ENCODE measurements at regions not wholly inside any gene's neighbourhood (a gene's known extent, or its start where the extent isn't known, plus 50 kb on each side); places are given as distances from the start of the nearest gene placed in this dataset.

DNA sequence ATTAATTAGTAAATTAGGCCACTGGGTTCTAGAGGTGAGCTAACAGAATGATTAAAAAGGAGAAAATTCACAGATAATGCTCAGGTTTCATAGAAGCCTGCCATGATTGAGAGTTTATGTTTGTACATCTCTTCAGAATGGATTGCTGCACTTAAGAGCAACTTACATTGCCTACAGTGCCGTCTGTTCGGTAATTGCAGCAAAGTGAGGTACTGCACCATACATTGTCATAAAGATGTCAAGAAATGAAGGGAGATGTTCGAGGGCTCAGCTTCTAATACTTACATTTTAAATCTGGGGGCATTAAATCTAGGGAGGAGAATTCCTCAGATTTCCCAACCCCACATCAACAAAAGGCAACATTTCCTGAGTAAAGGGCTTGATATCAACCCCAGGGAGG is 976.2 kb upstream of the FANCL start:
- Histone ChIP-seq H3K36me3 (ENCODE audit: insufficient read depth, low read length) (no peaks in the 10 kb centered on the region), H3K4me1 (ENCODE audit: insufficient read depth, low read length) (no peaks in the 10 kb centered on the region), H3K27me3 (ENCODE audit: insufficient read depth, low read length) (no peaks in the 10 kb centered on the region), H3K9me3 (ENCODE audit: control insufficient read depth in 1 of 2, low read length in 2 of 2) (no peaks in the 10 kb centered on the region), H3K27ac (ENCODE audit: low read depth, low read length) (no peak overlapping the region), H3K4me3 (ENCODE audit: low read length in 2 of 2) (no peak overlapping the region)
- H3K27me3 Mint-ChIP-seq = no peaks in the 10 kb centered on the region
- peaks cover 0 to 4% (median 0%) of the 10 kb centered on the region in 8 donors for H3K9me3 Mint-ChIP-seq
- H3K4me3 Mint-ChIP-seq = no peak overlapping the region
- no peaks in the 10 kb centered on the region for H3K4me1 Mint-ChIP-seq
- no peaks in the 10 kb centered on the region for H3K36me3 Mint-ChIP-seq
- no peak overlapping the region for H3K27ac Mint-ChIP-seq
- intact Hi-C loops (cut with micrococcal nuclease) = no loop called here
- POLR2A ChIA-PET (ENCODE audit: partially characterized antibody) = no interaction called here
- CTCF ChIA-PET (ENCODE audit: partially characterized antibody) = no interaction called here
- no peak for DNase-seq

DNA sequence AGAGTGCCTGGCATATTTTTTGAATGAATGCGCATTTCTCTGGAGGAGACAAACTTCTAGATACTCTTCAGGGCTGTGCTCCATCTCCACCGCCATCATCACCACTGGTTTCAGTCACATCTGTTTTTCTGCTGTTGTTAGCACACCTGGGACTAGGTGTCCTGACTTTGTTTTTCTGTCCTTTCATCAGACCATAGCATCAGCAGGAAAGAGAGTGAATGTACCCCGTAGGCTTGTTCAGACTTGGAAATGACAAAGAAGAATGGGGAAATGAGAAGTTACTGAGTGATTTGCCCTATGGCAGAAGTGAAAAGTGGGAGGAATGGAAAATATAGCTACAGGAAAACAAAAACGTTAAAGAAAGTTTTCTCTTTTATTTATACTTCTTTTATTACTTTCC is 965.2 kb upstream of the FANCL start:
- no peak overlapping the region for H3K4me3 ChIP-seq (ENCODE audit: low read length in 2 of 2)
- H3K9me3 ChIP-seq (ENCODE audit: control insufficient read depth in 1 of 2, low read length in 2 of 2) = no peaks in the 10 kb centered on the region
- Mint-ChIP-seq H3K4me1 (no peaks in the 10 kb centered on the region), H3K36me3 (no peaks in the 10 kb centered on the region), H3K9me3 (peaks cover 0 to 3% (median 0%) of the 10 kb centered on the region in 8 donors), H3K27ac (no peak overlapping the region), H3K27me3 (no peaks in the 10 kb centered on the region), H3K4me3 (no peak overlapping the region)
- H3K27ac ChIP-seq (ENCODE audit: low read depth, low read length) = no peak overlapping the region
- CTCF ChIA-PET (ENCODE audit: partially characterized antibody) = no interaction called here
- intact Hi-C loops (cut with micrococcal nuclease) = no loop called here
- H3K27me3 ChIP-seq (ENCODE audit: insufficient read depth, low read length) = no peaks in the 10 kb centered on the region
- DNase-seq = no peak
- POLR2A ChIA-PET (ENCODE audit: partially characterized antibody) = no interaction called here
- H3K4me1 ChIP-seq (ENCODE audit: insufficient read depth, low read length) = no peaks in the 10 kb centered on the region
- no peaks in the 10 kb centered on the region for H3K36me3 ChIP-seq (ENCODE audit: insufficient read depth, low read length)

DNA sequence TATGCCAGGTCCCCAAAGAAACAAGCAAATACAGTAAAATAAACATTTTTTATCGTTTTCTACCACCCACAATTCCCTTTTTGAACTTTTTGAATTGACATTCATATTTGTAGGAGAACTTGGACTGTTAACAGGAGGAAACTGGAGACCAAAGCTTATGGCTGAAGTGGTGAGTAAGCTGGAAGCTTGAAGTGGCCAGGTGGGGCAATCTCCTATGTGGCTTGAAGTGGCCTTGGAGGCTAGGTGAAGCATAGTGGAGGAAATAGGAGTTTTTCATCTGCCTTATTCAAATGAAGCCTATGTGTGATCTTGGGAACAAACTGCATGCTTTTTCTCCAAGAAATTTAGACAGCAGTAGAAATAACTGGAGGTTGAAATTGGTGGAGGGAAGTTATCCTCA is 962.9 kb upstream of the FANCL start:
- H3K9me3 Mint-ChIP-seq = peaks cover 0 to 2% (median 0%) of the 10 kb centered on the region in 8 donors
- POLR2A ChIA-PET (ENCODE audit: partially characterized antibody) = no interaction called here
- H3K27me3 Mint-ChIP-seq = no peaks in the 10 kb centered on the region
- no peak overlapping the region for H3K27ac Mint-ChIP-seq
- Histone ChIP-seq H3K27ac (ENCODE audit: low read depth, low read length) (no peak overlapping the region), H3K9me3 (ENCODE audit: control insufficient read depth in 1 of 2, low read length in 2 of 2) (no peaks in the 10 kb centered on the region), H3K36me3 (ENCODE audit: insufficient read depth, low read length) (no peaks in the 10 kb centered on the region), H3K4me3 (ENCODE audit: low read length in 2 of 2) (no peak overlapping the region), H3K27me3 (ENCODE audit: insufficient read depth, low read length) (no peaks in the 10 kb centered on the region), H3K4me1 (ENCODE audit: insufficient read depth, low read length) (no peaks in the 10 kb centered on the region)
- H3K4me3 Mint-ChIP-seq = no peak overlapping the region
- intact Hi-C loops (cut with micrococcal nuclease) = no loop called here
- H3K36me3 Mint-ChIP-seq = no peaks in the 10 kb centered on the region
- DNase-seq = no peak
- CTCF ChIA-PET (ENCODE audit: partially characterized antibody) = no interaction called here
- H3K4me1 Mint-ChIP-seq = no peaks in the 10 kb centered on the region

DNA sequence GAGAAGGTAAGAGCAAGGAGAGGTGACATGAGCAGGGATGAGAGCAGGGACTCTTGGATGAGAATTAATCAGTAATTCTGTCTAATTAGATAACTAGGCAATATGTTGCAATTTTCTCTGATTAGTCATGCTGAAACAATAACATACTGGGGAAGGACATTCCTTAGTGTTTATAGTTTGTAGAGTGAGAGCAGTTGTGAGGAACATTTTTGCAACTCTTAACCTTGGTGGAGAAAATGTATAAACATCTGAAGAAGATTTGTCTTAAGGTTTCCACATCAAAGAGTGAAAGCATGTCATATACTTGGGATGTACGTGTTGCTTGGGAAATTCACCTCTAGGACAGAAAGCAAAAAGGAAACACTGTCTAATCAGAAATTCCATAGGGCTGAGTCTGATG is 955.4 kb upstream of the FANCL start:
- no peaks in the 10 kb centered on the region for H3K4me1 Mint-ChIP-seq
- no peak for DNase-seq
- H3K9me3 Mint-ChIP-seq = peaks cover 2 to 7% (median 5%) of the 10 kb centered on the region in 8 donors

DNA sequence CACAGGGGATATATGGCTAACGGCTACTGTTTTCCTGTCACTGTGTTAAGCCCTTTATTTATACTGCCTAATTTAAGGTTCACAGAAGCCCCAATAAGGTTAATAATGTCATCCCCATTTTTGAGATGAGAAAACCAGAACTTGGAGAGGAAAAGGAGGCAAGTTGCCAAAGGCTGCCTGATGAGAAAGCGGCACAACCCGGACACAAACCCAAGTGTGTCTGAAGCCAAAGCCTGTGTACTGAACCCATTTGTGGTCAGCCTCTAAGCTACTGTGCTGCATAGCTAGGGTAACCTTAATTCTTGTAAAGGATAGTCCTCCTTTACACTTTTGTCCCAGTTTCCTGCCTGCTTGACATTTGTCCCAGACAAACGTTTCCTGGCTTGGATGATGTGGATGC is 954.7 kb upstream of the FANCL start:
- H3K4me3 Mint-ChIP-seq = no peak overlapping the region
- Histone ChIP-seq H3K27me3 (ENCODE audit: insufficient read depth, low read length) (no peaks in the 10 kb centered on the region), H3K4me3 (ENCODE audit: low read length in 2 of 2) (no peak overlapping the region), H3K27ac (ENCODE audit: low read depth, low read length) (no peak overlapping the region), H3K36me3 (ENCODE audit: insufficient read depth, low read length) (no peaks in the 10 kb centered on the region), H3K4me1 (ENCODE audit: insufficient read depth, low read length) (no peaks in the 10 kb centered on the region), H3K9me3 (ENCODE audit: control insufficient read depth in 1 of 2, low read length in 2 of 2) (no peaks in the 10 kb centered on the region)
- H3K27ac Mint-ChIP-seq = no peak overlapping the region
- no peaks in the 10 kb centered on the region for H3K4me1 Mint-ChIP-seq
- DNase-seq = no peak
- intact Hi-C loops (cut with micrococcal nuclease) = no loop called here
- H3K36me3 Mint-ChIP-seq = no peaks in the 10 kb centered on the region
- H3K27me3 Mint-ChIP-seq = no peaks in the 10 kb centered on the region
- POLR2A ChIA-PET (ENCODE audit: partially characterized antibody) = no interaction called here
- CTCF ChIA-PET (ENCODE audit: partially characterized antibody) = no interaction called here
- peaks cover 2 to 7% (median 5%) of the 10 kb centered on the region in 8 donors for H3K9me3 Mint-ChIP-seq

More for the DNA sequence above, 955.4 kb upstream of the FANCL start:
- Histone ChIP-seq H3K9me3 (ENCODE audit: control insufficient read depth in 1 of 2, low read length in 2 of 2) (no peaks in the 10 kb centered on the region), H3K4me3 (ENCODE audit: low read length in 2 of 2) (no peak overlapping the region), H3K4me1 (ENCODE audit: insufficient read depth, low read length) (no peaks in the 10 kb centered on the region), H3K27me3 (ENCODE audit: insufficient read depth, low read length) (no peaks in the 10 kb centered on the region), H3K27ac (ENCODE audit: low read depth, low read length) (no peak overlapping the region), H3K36me3 (ENCODE audit: insufficient read depth, low read length) (no peaks in the 10 kb centered on the region)
- no peak overlapping the region for H3K27ac Mint-ChIP-seq
- H3K36me3 Mint-ChIP-seq = no peaks in the 10 kb centered on the region
- intact Hi-C loops (cut with micrococcal nuclease) = no loop called here
- H3K27me3 Mint-ChIP-seq = no peaks in the 10 kb centered on the region
- ChIA-PET CTCF (ENCODE audit: partially characterized antibody) (no interaction called here), POLR2A (ENCODE audit: partially characterized antibody) (no interaction called here)
- H3K4me3 Mint-ChIP-seq = no peak overlapping the region

DNA sequence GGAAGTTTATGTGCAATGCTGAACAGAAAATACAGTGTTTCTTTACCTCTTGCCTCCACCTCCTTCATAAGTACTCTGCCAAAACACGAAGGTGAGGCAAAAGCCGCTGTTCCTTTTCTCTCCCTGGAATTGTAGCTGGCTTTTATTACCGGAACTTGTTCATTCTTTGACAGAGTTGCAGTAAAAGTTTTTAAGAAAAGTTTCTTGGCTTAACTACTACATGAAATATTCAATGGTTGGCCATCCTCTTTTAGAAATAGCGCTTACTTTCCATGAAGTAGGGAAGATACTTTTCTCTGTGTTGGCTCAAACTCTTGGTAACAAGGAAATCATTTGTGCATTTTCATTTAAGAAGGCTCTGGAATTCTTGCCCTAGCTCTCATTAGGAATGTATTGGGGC is 950.7 kb upstream of the FANCL start:
- H3K4me1 Mint-ChIP-seq = no peaks in the 10 kb centered on the region
- H3K4me1 ChIP-seq (ENCODE audit: insufficient read depth, low read length) = no peaks in the 10 kb centered on the region
- ChIA-PET POLR2A (ENCODE audit: partially characterized antibody) (no interaction called here), CTCF (ENCODE audit: partially characterized antibody) (no interaction called here)
- peaks cover 0 to 6% (median 2%) of the 10 kb centered on the region in 8 donors for H3K9me3 Mint-ChIP-seq
- H3K4me3 ChIP-seq (ENCODE audit: low read length in 2 of 2) = no peak overlapping the region
- no peaks in the 10 kb centered on the region for H3K36me3 ChIP-seq (ENCODE audit: insufficient read depth, low read length)
- H3K27ac ChIP-seq (ENCODE audit: low read depth, low read length) = no peak overlapping the region
- no peak for DNase-seq
- H3K27me3 Mint-ChIP-seq = no peaks in the 10 kb centered on the region
- no peaks in the 10 kb centered on the region for H3K27me3 ChIP-seq (ENCODE audit: insufficient read depth, low read length)
- no peaks in the 10 kb centered on the region for H3K9me3 ChIP-seq (ENCODE audit: control insufficient read depth in 1 of 2, low read length in 2 of 2)
- no peaks in the 10 kb centered on the region for H3K36me3 Mint-ChIP-seq
- H3K27ac Mint-ChIP-seq = no peak overlapping the region
- intact Hi-C loops (cut with micrococcal nuclease) = no loop called here
- H3K4me3 Mint-ChIP-seq = no peak overlapping the region

DNA sequence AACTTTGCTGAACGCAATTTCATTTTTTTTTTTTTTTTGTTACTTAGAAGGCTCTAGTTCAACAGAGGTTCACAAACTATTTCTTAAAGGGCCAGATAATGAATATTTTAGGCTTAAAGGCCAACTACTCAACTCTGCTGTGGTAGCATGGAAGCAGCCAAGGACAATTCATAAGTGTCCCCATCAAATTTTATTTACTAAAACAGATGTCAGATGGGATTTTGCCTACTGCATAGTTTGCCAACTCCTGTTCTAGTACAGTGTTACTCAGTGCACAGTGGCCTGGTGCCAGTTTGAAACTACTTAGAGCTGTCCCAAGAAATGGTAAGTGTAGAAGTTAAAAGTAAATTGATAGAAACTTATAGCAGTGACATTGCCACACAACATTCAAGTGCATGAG is 949.4 kb upstream of the FANCL start:
- POLR2A ChIA-PET (ENCODE audit: partially characterized antibody) = no interaction called here
- Mint-ChIP-seq H3K9me3 (peaks cover 0 to 6% (median 2%) of the 10 kb centered on the region in 8 donors), H3K27ac (no peak overlapping the region), H3K27me3 (no peaks in the 10 kb centered on the region), H3K36me3 (no peaks in the 10 kb centered on the region), H3K4me1 (no peaks in the 10 kb centered on the region), H3K4me3 (no peak overlapping the region)
- intact Hi-C loops (cut with micrococcal nuclease) = no loop called here
- CTCF ChIA-PET (ENCODE audit: partially characterized antibody) = no interaction called here
- Histone ChIP-seq H3K4me3 (ENCODE audit: low read length in 2 of 2) (no peak overlapping the region), H3K27ac (ENCODE audit: low read depth, low read length) (no peak overlapping the region), H3K27me3 (ENCODE audit: insufficient read depth, low read length) (no peaks in the 10 kb centered on the region), H3K36me3 (ENCODE audit: insufficient read depth, low read length) (no peaks in the 10 kb centered on the region), H3K4me1 (ENCODE audit: insufficient read depth, low read length) (no peaks in the 10 kb centered on the region), H3K9me3 (ENCODE audit: control insufficient read depth in 1 of 2, low read length in 2 of 2) (no peaks in the 10 kb centered on the region)
- no peak for DNase-seq

DNA sequence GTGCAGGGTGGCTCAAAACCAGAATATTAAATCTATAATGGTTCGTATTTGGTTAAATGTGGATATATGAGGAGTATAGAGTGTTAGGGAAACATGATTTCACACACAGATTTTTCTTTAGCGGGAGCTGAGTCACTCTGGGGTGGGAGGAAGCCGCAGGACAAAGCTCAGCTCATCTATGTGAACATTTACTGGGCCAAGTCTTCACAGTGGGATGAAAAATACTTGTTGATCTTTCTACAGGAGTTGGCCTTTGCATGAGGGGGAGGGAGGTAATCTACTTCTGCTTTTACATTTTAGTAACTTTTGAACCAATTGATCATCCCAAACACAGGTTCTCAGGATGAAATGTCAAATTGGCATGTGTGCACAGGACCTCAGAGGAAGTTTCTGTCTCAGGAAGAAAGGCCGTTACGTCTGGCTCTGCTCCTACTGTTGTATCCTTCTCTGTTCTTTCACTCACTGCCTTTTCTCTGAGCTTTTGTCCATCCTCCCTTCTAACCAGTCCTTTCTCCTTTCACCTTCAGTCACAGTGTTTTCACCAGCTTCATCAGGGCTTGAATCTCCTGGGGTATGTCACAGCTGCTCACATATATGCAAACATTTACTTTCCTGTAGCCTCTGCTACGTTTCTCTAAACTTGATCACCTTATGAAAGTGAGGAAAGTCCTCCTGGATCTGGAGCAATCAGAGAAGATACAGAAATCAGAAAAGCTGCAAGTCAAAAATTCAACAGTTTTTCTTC is 943.3 kb upstream of the FANCL start:
- H3K36me3 Mint-ChIP-seq = no peaks in the 10 kb centered on the region
- Histone ChIP-seq H3K9me3 (ENCODE audit: control insufficient read depth in 1 of 2, low read length in 2 of 2) (no peaks in the 10 kb centered on the region), H3K4me3 (ENCODE audit: low read length in 2 of 2) (no peak overlapping the region), H3K27me3 (ENCODE audit: insufficient read depth, low read length) (no peaks in the 10 kb centered on the region), H3K27ac (ENCODE audit: low read depth, low read length) (no peak overlapping the region), H3K36me3 (ENCODE audit: insufficient read depth, low read length) (no peaks in the 10 kb centered on the region), H3K4me1 (ENCODE audit: insufficient read depth, low read length) (no peaks in the 10 kb centered on the region)
- DNase-seq = no peak
- ChIA-PET POLR2A (ENCODE audit: partially characterized antibody) (no interaction called here), CTCF (ENCODE audit: partially characterized antibody) (no interaction called here)
- no peaks in the 10 kb centered on the region for H3K27me3 Mint-ChIP-seq
- no peak overlapping the region for H3K4me3 Mint-ChIP-seq
- no peak overlapping the region for H3K27ac Mint-ChIP-seq
- H3K4me1 Mint-ChIP-seq = no peaks in the 10 kb centered on the region
- peaks cover 0 to 4% (median under 1%) of the 10 kb centered on the region in 8 donors for H3K9me3 Mint-ChIP-seq
- intact Hi-C loops (cut with micrococcal nuclease) = no loop called here
